ENCODE measurements at regions not wholly inside any gene's neighbourhood (a gene's known extent, or its start where the extent isn't known, plus 50 kb on each side); places are given as distances from the start of the nearest gene placed in this dataset.

DNA sequence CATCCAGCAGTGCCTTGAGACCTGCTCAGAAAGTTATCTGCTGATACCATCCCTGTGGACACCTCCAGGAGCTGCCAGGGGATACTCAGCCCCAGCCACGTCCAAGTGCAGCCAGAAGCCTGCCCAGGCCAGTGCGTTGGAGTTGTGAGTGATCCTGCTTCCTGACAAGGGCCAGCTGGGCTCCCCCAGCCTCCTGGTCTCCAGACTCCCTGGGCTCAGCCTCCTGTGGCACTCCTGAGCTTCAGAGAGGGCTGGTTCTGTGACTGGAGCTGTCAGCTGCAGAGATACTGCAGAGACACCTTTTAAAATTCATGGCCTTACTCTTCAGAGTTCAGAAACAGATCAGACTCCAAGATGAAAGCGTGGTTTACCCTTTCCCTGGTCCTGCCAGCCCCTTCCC, 515.9 kb downstream of the CD83 start:
- TF ChIP-seq, protein P1, sequence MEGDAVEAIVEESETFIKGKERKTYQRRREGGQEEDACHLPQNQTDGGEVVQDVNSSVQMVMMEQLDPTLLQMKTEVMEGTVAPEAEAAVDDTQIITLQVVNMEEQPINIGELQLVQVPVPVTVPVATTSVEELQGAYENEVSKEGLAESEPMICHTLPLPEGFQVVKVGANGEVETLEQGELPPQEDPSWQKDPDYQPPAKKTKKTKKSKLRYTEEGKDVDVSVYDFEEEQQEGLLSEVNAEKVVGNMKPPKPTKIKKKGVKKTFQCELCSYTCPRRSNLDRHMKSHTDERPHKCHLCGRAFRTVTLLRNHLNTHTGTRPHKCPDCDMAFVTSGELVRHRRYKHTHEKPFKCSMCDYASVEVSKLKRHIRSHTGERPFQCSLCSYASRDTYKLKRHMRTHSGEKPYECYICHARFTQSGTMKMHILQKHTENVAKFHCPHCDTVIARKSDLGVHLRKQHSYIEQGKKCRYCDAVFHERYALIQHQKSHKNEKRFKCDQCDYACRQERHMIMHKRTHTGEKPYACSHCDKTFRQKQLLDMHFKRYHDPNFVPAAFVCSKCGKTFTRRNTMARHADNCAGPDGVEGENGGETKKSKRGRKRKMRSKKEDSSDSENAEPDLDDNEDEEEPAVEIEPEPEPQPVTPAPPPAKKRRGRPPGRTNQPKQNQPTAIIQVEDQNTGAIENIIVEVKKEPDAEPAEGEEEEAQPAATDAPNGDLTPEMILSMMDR (IDR thresholded peaks at IDR 0.05), result no peak
- TF ChIP-seq, protein P2, sequence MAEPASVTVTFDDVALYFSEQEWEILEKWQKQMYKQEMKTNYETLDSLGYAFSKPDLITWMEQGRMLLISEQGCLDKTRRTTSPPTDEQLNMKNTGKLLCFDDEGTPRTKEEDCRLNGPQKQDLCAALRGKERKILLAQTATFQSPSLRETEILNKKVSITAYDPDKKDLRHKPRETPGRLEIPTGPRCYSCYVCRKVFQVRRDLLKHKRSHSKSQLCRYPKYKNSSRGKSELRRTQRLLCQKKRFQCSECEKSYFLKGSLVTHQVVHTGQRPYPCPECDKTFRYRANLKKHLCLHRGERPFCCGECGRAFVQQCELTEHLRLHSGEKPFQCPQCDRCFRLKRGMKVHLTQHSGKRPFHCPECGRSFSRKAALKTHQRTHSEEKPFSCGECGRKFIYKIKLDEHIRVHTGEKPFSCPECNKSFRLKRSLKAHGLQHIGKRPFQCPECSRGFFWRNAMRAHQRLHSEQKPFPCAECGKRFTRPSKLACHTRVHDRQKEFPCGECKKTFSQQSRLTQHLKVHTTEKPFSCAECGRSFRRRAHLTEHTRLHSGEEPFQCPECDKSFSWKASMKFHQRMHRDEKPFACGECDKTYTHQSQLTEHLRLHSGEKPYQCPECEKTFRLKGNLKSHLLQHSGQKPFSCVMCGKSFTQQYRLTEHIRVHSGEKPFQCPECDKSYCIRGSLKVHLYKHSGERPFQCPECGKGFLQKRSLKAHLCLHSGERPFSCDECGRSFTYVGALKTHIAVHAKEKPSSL (CRISPR knock-in tag; conservative IDR thresholded peaks at IDR 0.05), result no peak
- TF ChIP-seq, protein P3, sequence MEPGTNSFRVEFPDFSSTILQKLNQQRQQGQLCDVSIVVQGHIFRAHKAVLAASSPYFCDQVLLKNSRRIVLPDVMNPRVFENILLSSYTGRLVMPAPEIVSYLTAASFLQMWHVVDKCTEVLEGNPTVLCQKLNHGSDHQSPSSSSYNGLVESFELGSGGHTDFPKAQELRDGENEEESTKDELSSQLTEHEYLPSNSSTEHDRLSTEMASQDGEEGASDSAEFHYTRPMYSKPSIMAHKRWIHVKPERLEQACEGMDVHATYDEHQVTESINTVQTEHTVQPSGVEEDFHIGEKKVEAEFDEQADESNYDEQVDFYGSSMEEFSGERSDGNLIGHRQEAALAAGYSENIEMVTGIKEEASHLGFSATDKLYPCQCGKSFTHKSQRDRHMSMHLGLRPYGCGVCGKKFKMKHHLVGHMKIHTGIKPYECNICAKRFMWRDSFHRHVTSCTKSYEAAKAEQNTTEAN (CRISPR knock-in tag; IDR thresholded peaks at IDR 0.05), result no peak
- no peak for TF ChIP-seq MYBL2 (CRISPR knock-in tag; IDR thresholded peaks at IDR 0.05)
- TF ChIP-seq SMAD3 (CRISPR knock-in tag; IDR thresholded peaks at IDR 0.05; ENCODE audit: borderline replicate concordance), result no peak
- TF ChIP-seq FOXK1 (CRISPR knock-in tag; IDR thresholded peaks at IDR 0.05), result no peak
- no peak for TF ChIP-seq ZBTB21 (CRISPR knock-in tag; IDR thresholded peaks at IDR 0.05; ENCODE audit: borderline replicate concordance)
- TF ChIP-seq, protein P4, sequence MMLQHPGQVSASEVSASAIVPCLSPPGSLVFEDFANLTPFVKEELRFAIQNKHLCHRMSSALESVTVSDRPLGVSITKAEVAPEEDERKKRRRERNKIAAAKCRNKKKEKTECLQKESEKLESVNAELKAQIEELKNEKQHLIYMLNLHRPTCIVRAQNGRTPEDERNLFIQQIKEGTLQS (CRISPR knock-in tag; conservative IDR thresholded peaks at IDR 0.05), result no peak
